ENCODE measurements at regions not wholly inside any gene's neighbourhood (a gene's known extent, or its start where the extent isn't known, plus 50 kb on each side); places are given as distances from the start of the nearest gene placed in this dataset.

- TF ChIP-seq CTCF (IDR thresholded peaks at IDR 0.05; ENCODE audit: low read depth, low read length) = no peak
- no peak for TF ChIP-seq MYC (IDR thresholded peaks at IDR 0.05; ENCODE audit: low read depth, low read length)
- no peak for TF ChIP-seq POLR2A (IDR thresholded peaks at IDR 0.05; ENCODE audit: extremely low read depth, insufficient read length)
- no peak for TF ChIP-seq MAX (IDR thresholded peaks at IDR 0.05; ENCODE audit: low read depth, low read length)
Observed at GRCh38 chr3:117434661-117435412, 725.3 kb downstream of the TUSC7 start.
